HEK293T (cell line): ENCODE measurements at regions not wholly inside any gene's neighbourhood (a gene's known extent, or its start where the extent isn't known, plus 50 kb on each side); places are given as distances from the start of the nearest gene placed in this dataset.

Experiments
- BHLHE40 ChIP-seq: fragments of 450-650 bp; IDR thresholded peaks from 2 replicates; pipeline ENCODE4 v1.6.1; 2016; ENCODE audit warnings: mild to moderate bottlenecking, moderate library complexity, borderline replicate concordance
- CTBP1 ChIP-seq: fragments of 450-650 bp; IDR thresholded peaks from 2 replicates; pipeline ENCODE4 v1.6.1; 2016; ENCODE audit warnings: borderline replicate concordance
- ELF4 ChIP-seq: fragments of 450-650 bp; IDR thresholded peaks from 2 replicates; pipeline ENCODE4 v1.6.1; 2017; ENCODE audit warnings: antibody characterized with exemption
- FOXA1 ChIP-seq: fragments of 450-650 bp; IDR thresholded peaks from 2 replicates; pipeline ENCODE4 v1.6.1; 2016; ENCODE audit warnings: mild to moderate bottlenecking
- FOXK2 ChIP-seq: fragments of 450-650 bp; IDR thresholded peaks from 2 replicates; pipeline ENCODE4 v1.6.1; 2016; ENCODE audit warnings: mild to moderate bottlenecking
- FOXM1 ChIP-seq: fragments of 450-650 bp; IDR thresholded peaks from 2 replicates; pipeline ENCODE4 v1.6.1; 2017; ENCODE audit warnings: mild to moderate bottlenecking, borderline replicate concordance
- NFRKB ChIP-seq: fragments of 450-650 bp; IDR thresholded peaks from 2 replicates; pipeline ENCODE4 v1.6.1; 2016; ENCODE audit warnings: mild to moderate bottlenecking, moderate library complexity
- PKNOX1 ChIP-seq: fragments of 450-650 bp; IDR thresholded peaks from 2 replicates; pipeline ENCODE4 v1.6.1; 2016
- SUZ12 ChIP-seq: fragments of 450-650 bp; IDR thresholded peaks from 2 replicates; pipeline ENCODE4 v1.6.1; 2016; ENCODE audit warnings: mild to moderate bottlenecking
- TARDBP ChIP-seq: fragments of 450-650 bp; IDR thresholded peaks from 2 replicates; pipeline ENCODE4 v1.6.1; 2016
- ZNF384 ChIP-seq: fragments of 450-650 bp; IDR thresholded peaks from 2 replicates; pipeline ENCODE4 v1.6.1; 2016

GRCh38 chr2:84231478-84231877, 227.6 kb downstream of the SUCLG1 start:
- TF ChIP-seq PKNOX1, result no peak
- no peak for TF ChIP-seq FOXA1
- no peak for TF ChIP-seq ZNF384
- TF ChIP-seq FOXK2, result no peak
- TF ChIP-seq FOXM1, result no peak
- TF ChIP-seq TARDBP, result no peak
- TF ChIP-seq NFRKB, result no peak
- no peak for TF ChIP-seq SUZ12
- no peak for TF ChIP-seq ELF4
- TF ChIP-seq BHLHE40, result no peak
- TF ChIP-seq CTBP1, result no peak
